Activated CD4-positive, alpha-beta T cell treated with anti-CD3 and anti-CD28 coated beads for 48 hours (primary cell): ENCODE measurements at regions not wholly inside any gene's neighbourhood (a gene's known extent, or its start where the extent isn't known, plus 50 kb on each side); places are given as distances from the start of the nearest gene placed in this dataset.

Source experiments
- DNase-seq: peaks from one replicate; pipeline ENCODE4 v3.0.0-alpha.2; 2020

DNA sequence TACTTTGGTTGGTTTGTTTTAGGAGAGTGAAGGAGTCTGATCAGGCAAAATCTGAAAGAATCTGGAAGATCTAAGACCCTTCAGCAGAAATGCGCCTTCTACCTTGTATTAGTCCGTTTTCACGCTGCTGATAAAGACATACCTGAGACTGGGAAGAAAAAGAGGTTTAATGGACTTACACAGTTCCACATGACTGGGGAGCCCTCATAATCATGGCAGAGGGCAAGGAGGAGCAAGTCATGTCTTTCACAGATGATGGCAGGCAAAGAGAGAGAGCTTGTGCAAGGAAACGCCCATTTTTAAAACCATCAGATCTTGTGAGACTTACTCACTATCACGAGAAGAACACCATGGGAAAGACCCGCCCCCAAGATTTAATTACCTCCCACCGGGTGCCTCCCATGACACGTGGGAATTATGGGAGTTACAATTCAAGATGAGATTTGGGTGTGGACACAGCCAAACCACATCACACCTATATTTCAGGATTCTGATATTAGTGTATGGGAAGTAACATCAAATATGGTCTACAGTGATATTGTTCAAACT, 99.3 kb downstream of the GLUL start:
- DNase-seq = no peak

DNA sequence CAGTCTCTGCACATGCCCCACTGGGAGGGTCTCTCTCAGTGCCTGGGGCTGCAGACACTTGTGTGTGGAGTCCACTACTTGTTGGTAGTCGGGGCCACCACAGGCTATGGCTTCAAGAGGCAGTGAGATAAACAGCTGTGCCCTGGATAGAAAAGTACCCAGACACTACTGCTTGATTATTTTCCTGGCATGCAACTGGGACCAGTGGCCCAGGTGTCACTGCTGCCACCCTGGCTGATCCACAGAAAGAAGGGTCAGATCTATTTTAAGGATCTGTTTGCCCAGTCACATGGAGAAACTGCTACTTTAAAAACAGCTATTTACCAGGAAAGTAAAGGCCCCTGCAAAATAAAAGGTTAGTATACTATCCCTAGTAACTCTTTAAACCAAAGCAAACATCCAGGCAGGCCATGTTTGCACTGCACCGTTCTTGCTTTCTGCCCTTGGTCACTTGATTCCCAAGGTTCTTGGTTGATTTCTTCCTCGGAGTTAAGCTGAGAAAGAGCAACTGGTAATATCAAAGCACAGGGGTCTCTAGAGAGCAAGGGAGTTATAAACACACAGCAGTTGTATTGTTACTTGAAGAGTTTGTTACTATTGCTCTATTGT, 99.9 kb downstream of the GLUL start:
- DNase-seq = no peak

DNA sequence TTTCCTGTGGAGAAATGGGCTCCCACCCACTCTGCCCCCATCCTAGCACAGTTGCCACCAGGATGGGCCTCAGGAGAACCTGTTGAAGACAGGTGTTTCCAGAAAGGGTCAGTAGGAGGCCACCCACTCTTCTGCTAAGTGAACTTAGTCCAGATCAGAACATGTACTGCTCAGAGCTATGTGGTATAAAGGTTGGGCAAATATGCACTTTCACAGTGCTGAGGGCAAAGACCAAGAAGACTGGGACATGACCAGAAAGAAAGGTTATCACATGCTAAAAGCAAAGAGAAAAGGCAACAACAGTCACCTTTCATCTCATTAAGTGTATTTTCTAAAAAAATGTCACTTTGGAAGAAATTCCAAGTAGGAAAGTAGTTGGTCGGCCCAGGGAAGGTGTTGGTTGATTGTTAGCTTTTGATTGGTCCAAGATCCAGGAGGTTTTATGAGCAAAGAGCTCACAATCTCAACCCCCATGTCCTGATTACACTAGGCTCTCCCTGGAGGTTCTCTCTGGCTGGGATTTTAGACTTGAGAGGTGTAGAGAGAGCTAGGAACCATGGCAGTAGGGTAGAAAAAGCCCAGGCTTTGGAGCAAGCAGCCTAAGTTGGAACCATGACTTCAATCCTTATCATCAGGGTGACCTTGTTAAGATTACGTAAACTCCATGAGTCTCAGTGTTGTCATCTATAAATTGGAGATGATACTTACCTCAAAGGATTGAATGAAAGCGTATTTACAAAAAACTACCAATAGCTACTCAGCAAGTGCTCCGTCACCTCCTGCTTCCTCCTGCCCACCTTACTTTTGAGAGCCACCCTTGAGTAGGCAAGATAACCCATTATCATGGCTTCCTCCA, 102.6 kb downstream of the GLUL start:
- DNase-seq = no peak

DNA sequence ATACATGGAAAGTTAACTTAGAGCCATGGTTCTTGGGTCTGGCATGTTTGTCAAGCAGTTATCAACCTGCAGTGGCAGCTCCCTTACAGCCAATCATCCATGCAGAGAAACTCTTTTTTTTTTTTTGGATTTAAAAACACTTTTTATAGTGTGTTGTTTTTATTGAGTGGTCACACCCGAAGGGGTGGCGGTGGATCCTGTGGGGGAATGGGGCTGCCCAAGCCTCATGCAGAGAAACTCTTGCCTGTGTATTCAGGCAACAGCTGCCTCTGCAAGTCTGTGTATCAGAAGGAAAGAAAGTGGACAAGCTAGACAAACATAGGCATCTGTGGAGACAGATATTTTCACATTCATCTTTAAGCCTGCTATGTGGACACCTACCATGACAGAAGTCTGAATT, 104.8 kb downstream of the GLUL start:
- no peak for DNase-seq

DNA sequence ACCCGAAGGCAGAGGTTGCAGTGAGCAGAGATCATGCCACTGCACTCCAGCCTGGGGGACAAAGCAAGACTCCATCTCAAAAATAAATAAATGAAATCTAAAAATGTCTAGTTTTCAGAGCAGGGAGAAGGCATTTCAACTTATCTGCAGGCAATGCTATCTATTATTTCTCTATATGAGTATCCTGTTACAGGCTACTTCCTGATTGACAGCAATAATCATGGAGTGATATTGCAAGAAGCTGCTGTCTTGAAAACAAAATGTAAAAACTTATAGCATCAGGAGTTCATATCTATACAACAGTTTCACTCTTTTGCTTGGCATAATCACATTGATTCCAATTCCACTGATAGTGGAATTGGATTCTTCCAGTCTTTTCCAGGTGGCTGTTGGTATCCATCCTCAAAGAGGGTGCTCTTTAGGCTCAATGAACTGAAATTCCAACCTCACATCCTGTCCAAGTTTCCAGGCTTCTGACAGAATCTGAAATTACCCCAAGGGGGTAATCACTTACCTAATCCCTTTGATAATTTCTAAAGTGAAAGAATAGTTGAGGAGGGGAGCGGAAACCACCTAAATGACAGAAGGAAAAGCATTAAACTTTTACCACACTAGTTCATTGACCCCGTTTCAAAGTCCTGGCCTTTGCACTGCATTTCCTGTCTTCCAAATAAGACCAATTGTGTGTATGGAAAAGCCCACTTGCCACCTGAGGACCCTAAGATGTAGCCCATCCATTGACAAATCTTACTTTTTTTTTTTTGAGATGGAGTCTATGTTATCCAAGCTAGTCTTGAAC, 107.6 kb downstream of the GLUL start:
- DNase-seq = no peak

DNA sequence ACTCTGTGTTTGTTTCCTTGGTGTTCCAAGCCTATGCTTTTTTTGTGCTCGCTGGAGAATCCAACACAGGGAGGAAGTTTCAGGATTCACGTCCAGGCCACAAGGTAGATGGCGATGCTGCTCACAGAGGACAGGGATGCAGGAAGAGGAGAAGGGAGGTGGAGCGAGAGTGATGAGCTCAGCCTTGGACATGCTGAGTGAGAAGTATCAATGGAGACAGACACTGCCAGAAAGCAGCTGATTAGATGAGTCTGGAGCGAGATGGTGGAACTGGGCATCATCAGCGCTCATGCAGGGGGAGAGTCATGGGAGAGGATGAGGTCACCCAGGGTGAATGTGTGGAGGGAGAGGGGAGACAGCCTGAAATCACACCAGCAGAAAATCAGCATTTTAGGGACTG, 110.0 kb downstream of the GLUL start:
- DNase-seq = no peak

DNA sequence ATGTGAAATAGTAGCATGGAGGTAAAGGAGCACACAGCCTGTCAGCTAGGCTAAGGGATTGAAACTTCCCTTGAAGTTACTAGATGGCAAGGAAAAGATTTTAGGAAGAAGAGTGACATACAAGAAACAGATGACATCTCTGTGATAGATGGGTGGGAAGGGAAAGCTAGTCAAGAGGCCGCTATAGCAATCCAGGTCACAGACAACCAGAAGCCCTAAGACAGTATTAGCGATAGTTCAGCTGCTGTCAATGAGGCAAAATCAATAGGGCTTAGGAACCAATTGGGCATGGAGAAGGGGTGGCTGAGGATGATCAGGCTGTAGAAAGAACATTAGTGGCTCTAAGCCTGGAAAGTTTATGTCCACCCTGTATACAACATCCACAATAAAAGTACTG, 111.1 kb downstream of the GLUL start:
- no peak for DNase-seq

DNA sequence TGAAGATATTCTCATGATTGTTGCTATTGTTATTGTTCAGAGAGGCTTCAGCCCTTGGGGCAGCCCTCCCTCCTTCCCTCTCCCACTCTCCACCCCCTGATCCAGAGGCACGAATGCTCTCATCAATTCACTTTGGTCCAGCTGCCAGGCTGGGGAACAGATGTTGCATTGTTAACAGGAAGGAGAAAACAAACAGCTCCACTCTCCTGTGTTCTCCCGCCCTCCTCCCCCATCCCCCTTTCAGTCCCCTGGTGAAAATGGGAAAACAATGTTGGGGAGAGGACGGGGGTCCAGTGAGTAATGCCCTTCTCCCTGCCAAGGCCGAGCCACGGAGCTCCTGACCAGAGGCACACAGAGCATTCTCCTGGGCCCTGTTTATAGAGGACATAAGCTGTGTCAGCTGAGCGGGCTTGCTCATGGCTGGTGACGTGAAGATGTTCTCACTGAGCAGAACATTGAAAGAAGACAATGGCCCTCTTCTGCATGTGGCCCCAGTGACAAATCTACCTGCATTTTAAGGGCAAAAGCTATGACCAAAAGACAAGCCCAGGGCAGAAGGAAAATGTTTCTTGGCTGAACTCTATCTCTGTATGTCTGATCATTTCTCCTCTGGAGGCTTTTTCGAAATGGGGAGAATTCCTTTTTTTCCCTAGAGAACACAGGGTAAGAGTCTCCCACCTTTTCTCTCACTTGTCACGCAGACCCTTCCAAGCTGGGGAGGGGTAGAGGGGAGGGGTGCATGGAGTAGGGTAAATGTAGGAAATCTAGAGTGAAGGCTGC, 111.7 kb downstream of the GLUL start:
- no peak for DNase-seq

DNA sequence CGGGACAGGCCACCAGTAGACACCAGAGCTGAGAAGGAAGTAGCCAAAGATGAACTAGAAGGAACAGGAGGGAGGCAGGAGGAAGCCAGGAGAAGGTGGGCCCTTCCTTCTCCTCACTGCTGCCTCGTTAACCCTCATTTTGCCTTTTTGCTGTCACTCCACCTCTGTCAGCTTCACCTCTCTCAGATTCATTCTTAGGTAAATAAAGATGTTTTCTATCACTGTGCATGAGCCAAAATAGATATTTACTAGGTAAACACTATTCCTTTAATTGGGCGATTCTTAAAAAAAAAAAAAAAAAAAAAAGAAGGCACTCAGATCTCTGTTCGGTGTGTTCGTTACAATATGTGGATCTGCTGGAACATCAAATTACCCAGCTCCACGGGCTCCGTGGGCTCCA, 112.3 kb downstream of the GLUL start:
- DNase-seq = no peak

DNA sequence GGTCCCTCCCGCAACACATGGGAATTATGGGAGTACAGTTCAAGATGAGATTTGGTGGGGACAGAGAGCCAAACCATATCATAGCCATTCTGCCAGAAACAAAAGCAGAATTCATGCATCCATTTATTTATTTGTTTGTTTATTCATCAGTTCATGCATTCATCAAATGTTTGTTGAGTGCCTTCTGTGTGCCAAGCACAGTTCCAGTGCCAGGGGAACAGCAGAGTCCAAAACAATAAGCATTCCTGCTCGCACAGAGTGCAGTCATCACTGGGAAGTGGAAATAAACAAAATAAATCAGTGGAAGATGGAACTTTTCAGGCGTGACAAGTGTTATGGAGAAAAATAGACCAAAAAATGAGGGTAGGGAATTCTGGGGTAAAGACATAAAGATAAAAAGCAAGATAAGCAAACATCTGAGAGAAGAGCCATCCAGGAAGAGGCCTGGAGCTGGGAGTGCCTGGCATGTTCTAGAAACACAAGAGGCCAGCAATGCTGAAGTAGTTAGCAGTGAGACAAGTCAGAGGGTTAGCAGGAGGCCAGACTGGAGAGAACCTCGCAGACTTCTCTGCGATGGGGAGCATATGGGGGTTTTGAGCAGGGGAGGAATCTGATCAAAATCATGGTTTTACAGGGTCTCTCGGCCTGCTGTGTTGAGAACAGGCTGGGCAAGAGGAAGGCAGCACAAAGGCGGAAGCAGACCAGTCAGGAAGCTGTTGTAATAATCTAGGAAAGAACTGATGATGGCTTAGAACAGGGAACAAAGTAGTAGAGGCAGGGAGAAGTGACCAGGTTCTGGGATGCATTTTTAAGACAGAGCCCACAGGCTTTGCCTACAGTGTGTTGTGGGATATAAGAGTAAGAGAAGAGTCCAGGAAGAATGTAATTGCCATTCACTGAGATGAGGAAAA, 113.2 kb downstream of the GLUL start:
- no peak for DNase-seq

DNA sequence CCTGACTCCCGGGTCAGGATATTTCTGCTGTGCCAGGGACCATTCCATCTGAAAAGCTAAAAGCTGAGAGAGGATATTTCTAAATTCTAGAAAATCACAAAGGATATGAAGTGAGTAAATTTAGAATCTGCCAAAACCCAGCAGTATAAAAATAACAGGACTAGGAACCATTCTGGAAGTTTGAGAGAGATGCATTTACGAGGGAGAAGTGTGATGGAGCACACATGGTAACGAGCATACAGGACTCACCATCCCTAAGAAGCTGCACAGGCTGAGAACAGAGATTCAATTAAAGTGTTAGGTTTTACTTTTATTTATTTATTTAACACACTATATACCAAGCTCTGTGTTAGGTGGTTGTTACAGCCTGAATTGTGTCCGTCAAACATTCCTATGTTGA, 116.3 kb downstream of the GLUL start:
- DNase-seq = no peak

DNA sequence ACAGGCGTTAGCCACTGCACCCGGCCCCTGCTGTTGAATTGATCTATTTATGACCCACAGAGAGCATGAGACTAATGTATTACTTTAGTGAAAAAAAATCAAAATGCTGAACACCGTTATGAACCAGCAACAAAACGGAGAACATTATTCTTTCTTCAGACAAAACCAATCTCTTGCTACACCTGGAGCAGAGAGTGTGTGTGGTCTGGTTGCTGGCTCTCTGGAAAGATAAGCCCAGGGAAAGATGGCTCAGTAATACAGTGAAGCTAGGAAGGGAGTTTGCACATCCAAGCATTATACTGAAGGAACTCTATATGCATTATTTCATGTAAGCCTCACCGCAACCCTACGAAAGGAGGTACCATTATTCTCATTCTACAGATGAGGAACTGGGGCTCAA, 117.0 kb downstream of the GLUL start:
- no peak for DNase-seq

DNA sequence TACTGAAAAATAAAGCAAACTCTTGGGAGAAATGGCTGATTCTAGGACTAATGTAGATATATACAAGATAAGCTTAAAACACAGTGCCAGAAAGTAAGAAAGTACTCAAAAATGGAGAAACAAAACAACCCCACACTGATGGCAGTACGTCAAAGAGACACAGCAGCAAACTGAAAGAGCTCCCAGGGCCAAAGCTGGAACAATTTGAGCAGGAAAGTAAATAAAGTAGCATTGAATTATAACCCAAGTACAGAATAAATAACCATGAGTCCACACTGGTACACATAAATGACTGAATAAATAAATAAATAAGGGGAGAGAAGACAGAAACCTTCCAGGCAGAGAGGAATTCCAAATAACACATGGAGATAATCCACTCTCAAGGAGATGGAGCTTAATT, 120.9 kb downstream of the GLUL start:
- no peak for DNase-seq

DNA sequence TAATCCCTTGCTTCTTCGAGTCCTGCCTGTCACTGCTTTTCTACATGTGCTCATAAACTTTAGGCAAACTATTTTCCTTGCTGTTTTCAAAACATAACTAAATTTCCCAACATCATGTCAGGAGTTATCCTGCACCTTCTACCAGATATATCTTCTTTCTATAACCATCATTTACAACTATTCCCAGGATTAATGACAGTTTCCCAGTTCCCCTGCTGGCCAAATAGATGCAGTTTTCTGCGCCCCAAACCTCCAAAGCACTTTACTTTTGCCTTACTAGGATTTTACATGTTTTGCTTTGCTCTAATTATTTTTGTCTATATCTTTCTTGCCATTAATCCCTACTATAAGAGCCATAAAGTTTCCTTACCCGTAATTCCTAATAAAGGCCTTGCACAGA, 122.5 kb downstream of the GLUL start:
- DNase-seq = no peak

DNA sequence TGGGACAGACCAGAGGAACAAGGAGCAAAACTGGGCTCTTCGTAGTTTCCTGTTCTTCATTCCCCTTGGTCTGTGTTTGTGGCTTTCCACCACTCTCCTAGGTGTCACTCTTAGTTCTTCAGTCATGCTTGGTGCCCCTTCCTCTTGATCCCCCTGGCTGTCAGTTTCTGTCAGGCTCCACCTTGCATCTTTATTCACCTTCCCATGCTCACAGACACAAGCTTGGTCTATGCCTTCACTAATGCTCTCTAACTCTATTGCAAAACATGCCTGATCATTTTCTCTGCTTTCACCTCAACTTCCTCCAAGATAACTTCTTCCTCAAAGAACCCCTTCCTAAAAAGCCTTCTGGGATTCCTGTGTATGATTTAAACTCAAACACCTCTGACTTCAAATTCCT, 122.9 kb downstream of the GLUL start:
- no peak for DNase-seq

DNA sequence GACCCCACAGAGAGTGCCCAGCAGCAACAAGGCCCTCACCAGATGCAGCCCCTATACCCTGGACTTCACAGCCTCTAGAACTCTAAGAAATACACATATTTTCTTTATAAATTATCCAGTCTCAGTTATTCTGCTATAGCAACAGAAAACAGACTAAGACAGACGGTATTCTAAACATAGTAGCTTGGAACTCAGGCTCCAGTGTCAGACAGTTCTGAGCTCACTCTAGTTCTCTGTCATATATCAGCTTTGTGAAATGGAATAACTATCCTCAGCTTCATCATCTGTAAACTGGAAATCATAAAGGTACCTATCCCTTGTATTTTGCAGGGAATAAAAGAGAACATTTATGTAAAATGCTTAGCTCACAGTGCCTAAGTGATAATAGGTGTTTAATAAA, 127.4 kb downstream of the GLUL start:
- DNase-seq = no peak

DNA sequence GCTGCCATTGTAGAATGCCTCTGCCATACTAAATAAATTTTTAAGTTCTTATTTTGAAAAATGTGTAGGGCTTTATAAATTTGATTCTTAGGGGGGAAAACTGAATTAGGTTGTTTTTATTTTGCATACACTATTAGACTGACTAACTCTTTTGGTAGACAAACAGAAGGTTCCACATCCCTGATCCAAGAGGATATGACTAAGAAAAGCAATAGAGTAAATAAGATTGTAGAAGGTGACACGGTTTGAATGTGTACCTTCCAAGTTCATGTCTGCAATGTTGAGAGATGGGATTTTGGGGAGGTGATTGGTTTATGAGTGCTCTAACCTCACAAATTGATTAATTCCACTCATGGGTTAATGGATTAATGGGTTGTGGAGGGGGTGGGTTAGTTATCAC, 127.9 kb downstream of the GLUL start:
- no peak for DNase-seq

DNA sequence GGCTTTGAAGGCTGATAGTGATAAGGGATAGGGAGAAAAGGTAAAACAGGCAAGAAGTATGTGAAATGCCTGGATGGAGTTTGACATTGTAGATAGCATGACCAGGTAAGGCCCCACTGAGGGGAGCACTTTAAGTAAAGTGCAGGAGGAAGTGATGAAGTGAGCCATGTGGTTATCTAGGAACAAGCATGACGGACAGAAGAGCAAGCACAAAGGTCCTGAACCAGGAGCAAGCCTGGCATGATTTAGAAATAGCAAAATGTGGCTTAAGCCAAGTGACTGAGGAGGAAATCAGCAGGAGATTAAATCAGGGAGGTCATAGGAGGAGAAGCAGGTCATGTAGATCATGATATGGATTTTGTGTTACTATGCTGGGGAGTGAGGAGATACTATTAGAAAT, 129.2 kb downstream of the GLUL start:
- DNase-seq = no peak

DNA sequence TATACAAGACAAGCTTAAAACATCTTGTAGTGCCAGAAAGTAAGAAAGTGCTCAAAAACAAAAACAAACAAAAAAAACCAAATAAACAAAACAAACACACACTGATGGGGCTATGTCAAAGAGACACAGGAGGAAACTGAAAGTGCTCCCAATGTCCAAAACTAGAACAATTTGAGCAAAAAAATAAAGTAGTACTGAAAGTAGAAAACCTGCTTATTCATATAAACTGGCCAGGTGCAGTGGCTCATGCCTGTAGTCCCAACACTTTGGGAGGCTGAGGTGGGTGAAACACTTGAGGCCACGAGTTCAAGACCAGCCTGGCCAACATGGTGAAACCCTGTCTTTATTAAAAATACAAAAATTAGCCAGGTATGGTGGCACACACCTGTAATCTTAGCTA, 129.9 kb downstream of the GLUL start:
- DNase-seq = no peak

DNA sequence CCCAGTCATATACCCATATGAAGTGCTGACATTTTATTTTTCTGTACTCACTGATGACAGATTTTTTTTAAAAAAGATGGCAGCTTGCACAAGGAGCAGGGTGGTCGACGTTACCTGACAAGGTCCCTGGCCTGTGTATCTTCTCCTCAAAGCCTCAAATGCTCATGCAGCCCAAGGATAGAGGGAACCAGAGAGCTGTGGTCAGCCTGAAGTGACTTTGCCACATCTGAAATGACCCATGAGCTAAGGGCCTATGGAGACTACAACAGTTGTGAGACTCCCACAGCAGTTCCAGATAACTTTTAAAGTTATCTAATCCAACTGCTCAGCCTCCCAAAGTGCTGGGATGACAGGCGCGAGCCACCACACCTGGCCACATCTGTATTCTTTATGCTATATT, 131.1 kb downstream of the GLUL start:
- DNase-seq = no peak

DNA sequence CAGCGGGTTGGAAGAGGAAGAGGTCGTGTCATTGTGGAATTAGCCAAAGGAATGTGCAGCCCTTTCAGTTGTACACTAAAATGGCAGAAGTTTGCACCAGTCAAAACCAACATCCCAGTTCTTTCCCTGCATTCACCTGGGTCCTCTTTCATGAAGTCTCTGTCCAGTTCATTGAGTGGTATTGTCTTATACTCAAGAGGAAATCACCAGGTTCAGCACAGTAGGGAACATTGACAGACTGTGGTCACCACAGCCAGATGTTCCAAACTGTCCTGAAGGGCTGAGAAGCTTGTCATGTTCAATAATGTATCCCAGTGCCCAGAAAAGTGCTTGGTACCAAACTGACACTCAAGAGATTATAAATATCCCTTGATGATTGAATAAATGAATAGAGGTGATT, 131.6 kb downstream of the GLUL start:
- no peak for DNase-seq
